WTC11 (cell line): ENCODE measurements at regions not wholly inside any gene's neighbourhood (a gene's known extent, or its start where the extent isn't known, plus 50 kb on each side); places are given as distances from the start of the nearest gene placed in this dataset.

Experiments used
- ATAC-seq: fragments of 200-7000 bp; cut with Tn5 transposase; 2 replicates; pipeline ENCODE4 v1.10.0; 2021; ENCODE audit warnings: mild to moderate bottlenecking, moderate library complexity
- CTCF ChIA-PET: fragments of 300-600 bp; sonication (Branson Sonifier 250); formaldehyde crosslinking; loops from one replicate; lab custom pipeline; 2021; ENCODE audit warnings: antibody characterized with exemption; lab: Charles Lee
- POLR2A ChIA-PET: fragments of 350-600 bp; sonication (Branson Sonifier 250); formaldehyde crosslinking; loops from one replicate; lab custom pipeline; 2021; ENCODE audit warnings: antibody characterized with exemption; lab: Charles Lee
- DNase-seq: peaks from one replicate; pipeline ENCODE4 v3.0.0; 2021; ENCODE audit warnings: low spot score
- H3K27ac Mint-ChIP-seq: 2 replicates; pipeline ENCODE4 v1.8.0; 2021; ENCODE audit warnings: mixed read lengths
- H3K27me3 Mint-ChIP-seq: 2 replicates; pipeline ENCODE4 v1.8.0; 2021; ENCODE audit warnings: low read depth, mild to moderate bottlenecking, moderate library complexity, mixed read lengths
- H3K36me3 Mint-ChIP-seq: 2 replicates; pipeline ENCODE4 v1.8.0; 2021; ENCODE audit warnings: mixed read lengths
- H3K4me1 Mint-ChIP-seq: 2 replicates; pipeline ENCODE4 v1.8.0; 2022; ENCODE audit warnings: mixed read lengths
- H3K4me3 Mint-ChIP-seq: 2 replicates; pipeline ENCODE4 v1.8.0; 2021; ENCODE audit warnings: mild to moderate bottlenecking, moderate library complexity, mixed read lengths
- H3K9me3 Mint-ChIP-seq: 2 replicates; pipeline ENCODE4 v1.8.0; 2021; ENCODE audit warnings: mixed read lengths
- CREB1 ChIP-seq: sonication (generic); formaldehyde crosslinking; IDR thresholded peaks from 2 replicates; pipeline ENCODE4 v1.8.0; 2023; ENCODE audit warnings: mild to moderate bottlenecking, missing genetic modification reagents
- ETV6 ChIP-seq: sonication (generic); formaldehyde crosslinking; IDR thresholded peaks from 2 replicates; pipeline ENCODE4 v1.8.1; 2022; ENCODE audit warnings: mild to moderate bottlenecking, missing genetic modification reagents
- GTF2I ChIP-seq: fragments of 250-450 bp; sonication (Bioruptor Pico); conservative IDR thresholded peaks from 2 replicates; pipeline ENCODE4 v1.4.0; 2021; ENCODE audit warnings: mild to moderate bottlenecking
- HMGA2 ChIP-seq: fragments of 250-450 bp; sonication (Bioruptor Pico); IDR thresholded peaks from 2 replicates; pipeline ENCODE4 v1.4.0; 2021; ENCODE audit warnings: mild to moderate bottlenecking, moderate library complexity
- IRF2 ChIP-seq: sonication (generic); formaldehyde crosslinking; IDR thresholded peaks from 2 replicates; pipeline ENCODE4 v1.8.0; 2022; ENCODE audit warnings: low read depth, missing genetic modification reagents, borderline replicate concordance
- JUN ChIP-seq: sonication (generic); formaldehyde crosslinking; IDR thresholded peaks from 2 replicates; pipeline ENCODE4 v1.8.0; 2023; ENCODE audit warnings: mild to moderate bottlenecking, missing genetic modification reagents
- KAT7 ChIP-seq: sonication (generic); formaldehyde crosslinking; IDR thresholded peaks from 2 replicates; pipeline ENCODE4 v1.8.1; 2023; ENCODE audit warnings: missing genetic modification reagents, mild to moderate bottlenecking, borderline replicate concordance
- MXD4 ChIP-seq: fragments of 250-450 bp; sonication (Bioruptor Pico); IDR thresholded peaks from 2 replicates; pipeline ENCODE4 v1.8.0; 2021; ENCODE audit warnings: mild to moderate bottlenecking, moderate library complexity, borderline replicate concordance
- NFATC4 ChIP-seq: fragments of 250-450 bp; sonication (Bioruptor Pico); IDR thresholded peaks from 2 replicates; pipeline ENCODE4 v1.9.0; 2021; ENCODE audit warnings: mild to moderate bottlenecking
- NFYB ChIP-seq: sonication (generic); formaldehyde crosslinking; conservative IDR thresholded peaks from 2 replicates; pipeline ENCODE4 v1.8.0; 2022; ENCODE audit warnings: low read depth, missing genetic modification reagents
- NR1H2 ChIP-seq: sonication (generic); formaldehyde crosslinking; IDR thresholded peaks from 2 replicates; pipeline ENCODE4 v1.9.0; 2021; ENCODE audit warnings: mild to moderate bottlenecking, moderate library complexity, missing genetic modification reagents
- NR2C2 ChIP-seq: sonication (generic); formaldehyde crosslinking; IDR thresholded peaks from 2 replicates; pipeline ENCODE4 v1.8.0; 2022; ENCODE audit warnings: mild to moderate bottlenecking, missing genetic modification reagents
- SMAD3 ChIP-seq: sonication (generic); formaldehyde crosslinking; IDR thresholded peaks from 2 replicates; pipeline ENCODE4 v1.8.0; 2022; ENCODE audit warnings: missing genetic modification reagents, mild to moderate bottlenecking, borderline replicate concordance
- SMAD4 ChIP-seq: sonication (generic); formaldehyde crosslinking; IDR thresholded peaks from 2 replicates; pipeline ENCODE4 v1.8.0; 2022; ENCODE audit warnings: mild to moderate bottlenecking, missing genetic modification reagents
- SP1 ChIP-seq: sonication (generic); formaldehyde crosslinking; conservative IDR thresholded peaks from 2 replicates; pipeline ENCODE4 v1.8.1; 2022; ENCODE audit warnings: missing genetic modification reagents
- ZNF263 ChIP-seq: sonication (generic); formaldehyde crosslinking; IDR thresholded peaks from 2 replicates; pipeline ENCODE4 v1.8.1; 2022; ENCODE audit warnings: low read depth, mild to moderate bottlenecking, moderate library complexity, missing genetic modification reagents
- ZNF317 ChIP-seq: sonication (generic); formaldehyde crosslinking; IDR thresholded peaks from 2 replicates; pipeline ENCODE4 v1.8.1; 2023; ENCODE audit warnings: low read depth, mild to moderate bottlenecking, moderate library complexity, missing genetic modification reagents, borderline replicate concordance
- ZNF671 ChIP-seq: fragments of 250-450 bp; sonication (Bioruptor Pico); IDR thresholded peaks from 2 replicates; pipeline ENCODE4 v1.8.0; 2021; ENCODE audit warnings: mild to moderate bottlenecking
- TF ChIP-seq, protein P1 (sequence below): sonication (generic); formaldehyde crosslinking; IDR thresholded peaks from 2 replicates; pipeline ENCODE4 v1.8.1; 2023; ENCODE audit warnings: mild to moderate bottlenecking, missing genetic modification reagents
- TF ChIP-seq, protein P2 (sequence below): fragments of 250-450 bp; sonication (Bioruptor Pico); IDR thresholded peaks from 2 replicates; pipeline ENCODE4 v1.9.0; 2021; ENCODE audit warnings: mild to moderate bottlenecking
- TF ChIP-seq, protein P3 (sequence below): sonication (generic); formaldehyde crosslinking; conservative IDR thresholded peaks from 2 replicates; pipeline ENCODE4 v1.8.1; 2023; ENCODE audit warnings: mild to moderate bottlenecking, low read depth, missing genetic modification reagents, moderate library complexity
- TF ChIP-seq, protein P4 (sequence below): fragments of 250-450 bp; sonication (Bioruptor Pico); IDR thresholded peaks from 2 replicates; pipeline ENCODE4 v1.9.0; 2021; ENCODE audit warnings: mild to moderate bottlenecking
- TF ChIP-seq, protein P5 (sequence below): sonication (generic); formaldehyde crosslinking; IDR thresholded peaks from 2 replicates; pipeline ENCODE4 v1.8.1; 2022; ENCODE audit warnings: low read depth, missing genetic modification reagents, borderline replicate concordance

DNA sequence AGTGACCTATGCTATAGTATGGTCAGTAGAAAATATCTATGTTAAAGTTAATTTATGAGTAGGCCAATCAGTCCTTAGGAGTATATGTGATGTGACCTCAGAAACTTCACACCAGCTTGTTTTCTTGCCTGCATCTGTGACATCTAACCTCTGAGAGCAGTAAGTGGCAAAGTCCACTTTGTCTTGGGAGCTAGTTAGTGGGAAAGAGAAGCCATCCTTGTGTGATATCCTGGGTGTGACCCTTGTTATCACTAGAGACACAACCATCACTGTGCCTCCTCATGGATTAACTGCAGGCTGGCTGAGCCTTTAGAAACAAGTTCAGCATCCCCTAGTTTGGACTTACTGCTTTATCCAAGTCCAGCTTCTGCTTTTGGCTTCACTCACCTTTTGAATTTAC lies 170.6 kb upstream of the STXBP6 start (continued):
- TF ChIP-seq NR2C2 (CRISPR knock-in tag) = no peak
- TF ChIP-seq, protein P1, sequence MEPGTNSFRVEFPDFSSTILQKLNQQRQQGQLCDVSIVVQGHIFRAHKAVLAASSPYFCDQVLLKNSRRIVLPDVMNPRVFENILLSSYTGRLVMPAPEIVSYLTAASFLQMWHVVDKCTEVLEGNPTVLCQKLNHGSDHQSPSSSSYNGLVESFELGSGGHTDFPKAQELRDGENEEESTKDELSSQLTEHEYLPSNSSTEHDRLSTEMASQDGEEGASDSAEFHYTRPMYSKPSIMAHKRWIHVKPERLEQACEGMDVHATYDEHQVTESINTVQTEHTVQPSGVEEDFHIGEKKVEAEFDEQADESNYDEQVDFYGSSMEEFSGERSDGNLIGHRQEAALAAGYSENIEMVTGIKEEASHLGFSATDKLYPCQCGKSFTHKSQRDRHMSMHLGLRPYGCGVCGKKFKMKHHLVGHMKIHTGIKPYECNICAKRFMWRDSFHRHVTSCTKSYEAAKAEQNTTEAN (CRISPR knock-in tag) = no peak
- no peak for TF ChIP-seq GTF2I
- TF ChIP-seq, protein P2, sequence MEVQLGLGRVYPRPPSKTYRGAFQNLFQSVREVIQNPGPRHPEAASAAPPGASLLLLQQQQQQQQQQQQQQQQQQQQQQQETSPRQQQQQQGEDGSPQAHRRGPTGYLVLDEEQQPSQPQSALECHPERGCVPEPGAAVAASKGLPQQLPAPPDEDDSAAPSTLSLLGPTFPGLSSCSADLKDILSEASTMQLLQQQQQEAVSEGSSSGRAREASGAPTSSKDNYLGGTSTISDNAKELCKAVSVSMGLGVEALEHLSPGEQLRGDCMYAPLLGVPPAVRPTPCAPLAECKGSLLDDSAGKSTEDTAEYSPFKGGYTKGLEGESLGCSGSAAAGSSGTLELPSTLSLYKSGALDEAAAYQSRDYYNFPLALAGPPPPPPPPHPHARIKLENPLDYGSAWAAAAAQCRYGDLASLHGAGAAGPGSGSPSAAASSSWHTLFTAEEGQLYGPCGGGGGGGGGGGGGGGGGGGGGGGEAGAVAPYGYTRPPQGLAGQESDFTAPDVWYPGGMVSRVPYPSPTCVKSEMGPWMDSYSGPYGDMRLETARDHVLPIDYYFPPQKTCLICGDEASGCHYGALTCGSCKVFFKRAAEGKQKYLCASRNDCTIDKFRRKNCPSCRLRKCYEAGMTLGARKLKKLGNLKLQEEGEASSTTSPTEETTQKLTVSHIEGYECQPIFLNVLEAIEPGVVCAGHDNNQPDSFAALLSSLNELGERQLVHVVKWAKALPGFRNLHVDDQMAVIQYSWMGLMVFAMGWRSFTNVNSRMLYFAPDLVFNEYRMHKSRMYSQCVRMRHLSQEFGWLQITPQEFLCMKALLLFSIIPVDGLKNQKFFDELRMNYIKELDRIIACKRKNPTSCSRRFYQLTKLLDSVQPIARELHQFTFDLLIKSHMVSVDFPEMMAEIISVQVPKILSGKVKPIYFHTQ (CRISPR knock-in tag) = no peak
- no peak for TF ChIP-seq KAT7 (CRISPR knock-in tag)
- no peak for TF ChIP-seq IRF2 (CRISPR knock-in tag)
- TF ChIP-seq, protein P3, sequence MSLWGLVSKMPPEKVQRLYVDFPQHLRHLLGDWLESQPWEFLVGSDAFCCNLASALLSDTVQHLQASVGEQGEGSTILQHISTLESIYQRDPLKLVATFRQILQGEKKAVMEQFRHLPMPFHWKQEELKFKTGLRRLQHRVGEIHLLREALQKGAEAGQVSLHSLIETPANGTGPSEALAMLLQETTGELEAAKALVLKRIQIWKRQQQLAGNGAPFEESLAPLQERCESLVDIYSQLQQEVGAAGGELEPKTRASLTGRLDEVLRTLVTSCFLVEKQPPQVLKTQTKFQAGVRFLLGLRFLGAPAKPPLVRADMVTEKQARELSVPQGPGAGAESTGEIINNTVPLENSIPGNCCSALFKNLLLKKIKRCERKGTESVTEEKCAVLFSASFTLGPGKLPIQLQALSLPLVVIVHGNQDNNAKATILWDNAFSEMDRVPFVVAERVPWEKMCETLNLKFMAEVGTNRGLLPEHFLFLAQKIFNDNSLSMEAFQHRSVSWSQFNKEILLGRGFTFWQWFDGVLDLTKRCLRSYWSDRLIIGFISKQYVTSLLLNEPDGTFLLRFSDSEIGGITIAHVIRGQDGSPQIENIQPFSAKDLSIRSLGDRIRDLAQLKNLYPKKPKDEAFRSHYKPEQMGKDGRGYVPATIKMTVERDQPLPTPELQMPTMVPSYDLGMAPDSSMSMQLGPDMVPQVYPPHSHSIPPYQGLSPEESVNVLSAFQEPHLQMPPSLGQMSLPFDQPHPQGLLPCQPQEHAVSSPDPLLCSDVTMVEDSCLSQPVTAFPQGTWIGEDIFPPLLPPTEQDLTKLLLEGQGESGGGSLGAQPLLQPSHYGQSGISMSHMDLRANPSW (CRISPR knock-in tag) = no peak
- no peak for TF ChIP-seq HMGA2 (CRISPR knock-in tag)
- no peak for TF ChIP-seq SP1 (CRISPR knock-in tag)
- no peak for TF ChIP-seq MXD4 (CRISPR knock-in tag)

DNA sequence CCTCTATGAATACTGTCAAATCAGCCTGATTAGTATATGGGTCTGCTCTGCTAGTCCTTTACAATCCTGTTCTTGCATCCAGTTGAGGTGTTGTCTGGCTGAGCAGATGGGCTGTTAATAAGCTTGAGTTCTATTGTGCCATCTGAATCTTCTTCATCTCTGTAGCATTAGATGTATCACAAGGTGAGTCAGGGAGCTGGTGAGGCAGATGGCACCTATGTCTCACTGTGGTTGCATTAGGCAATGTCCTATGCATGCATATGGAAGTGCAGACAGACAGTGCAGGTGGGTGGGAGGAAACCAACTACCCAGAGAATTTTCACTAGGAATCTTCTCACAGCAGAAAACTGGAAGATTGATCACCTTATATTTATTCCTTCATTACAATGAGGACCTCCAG lies 165.7 kb upstream of the STXBP6 start:
- Mint-ChIP-seq H3K27me3 (no peaks in the 10 kb centered on the region), H3K27ac (no peak overlapping the region), H3K9me3 (peaks cover 11% of the 10 kb centered on the region; the same call in 1 of the 2 replicates), H3K4me1 (no peaks in the 10 kb centered on the region), H3K4me3 (no peak overlapping the region), H3K36me3 (peaks cover 5% of the 10 kb centered on the region; the same call in 1 of the 2 replicates)
- CTCF ChIA-PET = no interaction called here
- ATAC-seq (no peak), DNase-seq (no peak)
- POLR2A ChIA-PET = no interaction called here
- TF ChIP-seq, protein P3 (CRISPR knock-in tag) = no peak
- TF ChIP-seq GTF2I (no peak), ZNF263 (CRISPR knock-in tag) (no peak), NR1H2 (CRISPR knock-in tag) (no peak), NFYB (no peak), SMAD4 (CRISPR knock-in tag) (no peak), ETV6 (no peak), ZNF671 (CRISPR knock-in tag) (no peak), CREB1 (CRISPR knock-in tag) (no peak), NFATC4 (CRISPR knock-in tag) (no peak), JUN (no peak), ZNF317 (no peak), SMAD3 (CRISPR knock-in tag) (no peak)
- TF ChIP-seq, protein P4, sequence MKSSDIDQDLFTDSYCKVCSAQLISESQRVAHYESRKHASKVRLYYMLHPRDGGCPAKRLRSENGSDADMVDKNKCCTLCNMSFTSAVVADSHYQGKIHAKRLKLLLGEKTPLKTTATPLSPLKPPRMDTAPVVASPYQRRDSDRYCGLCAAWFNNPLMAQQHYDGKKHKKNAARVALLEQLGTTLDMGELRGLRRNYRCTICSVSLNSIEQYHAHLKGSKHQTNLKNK (CRISPR knock-in tag) = no peak
- TF ChIP-seq, protein P2 (CRISPR knock-in tag) = no peak
- TF ChIP-seq, protein P5, sequence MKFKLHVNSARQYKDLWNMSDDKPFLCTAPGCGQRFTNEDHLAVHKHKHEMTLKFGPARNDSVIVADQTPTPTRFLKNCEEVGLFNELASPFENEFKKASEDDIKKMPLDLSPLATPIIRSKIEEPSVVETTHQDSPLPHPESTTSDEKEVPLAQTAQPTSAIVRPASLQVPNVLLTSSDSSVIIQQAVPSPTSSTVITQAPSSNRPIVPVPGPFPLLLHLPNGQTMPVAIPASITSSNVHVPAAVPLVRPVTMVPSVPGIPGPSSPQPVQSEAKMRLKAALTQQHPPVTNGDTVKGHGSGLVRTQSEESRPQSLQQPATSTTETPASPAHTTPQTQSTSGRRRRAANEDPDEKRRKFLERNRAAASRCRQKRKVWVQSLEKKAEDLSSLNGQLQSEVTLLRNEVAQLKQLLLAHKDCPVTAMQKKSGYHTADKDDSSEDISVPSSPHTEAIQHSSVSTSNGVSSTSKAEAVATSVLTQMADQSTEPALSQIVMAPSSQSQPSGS (CRISPR knock-in tag) = no peak
